ENCODE measurements at regions not wholly inside any gene's neighbourhood (a gene's known extent, or its start where the extent isn't known, plus 50 kb on each side); places are given as distances from the start of the nearest gene placed in this dataset.

GRCh38 chr20:51163996-51164600 is 141.2 kb upstream of the KCNG1 start:
- no peak overlapping the region for H3K4me3 ChIP-seq (ENCODE audit: low read length)
- DNase-seq (ENCODE audit: low read depth) = no peak
- no peak for TF ChIP-seq CTCF (IDR thresholded peaks at IDR 0.05; ENCODE audit: insufficient read depth, low read depth, low read length, missing control alignments)

- no peak for TF ChIP-seq CTCF (IDR thresholded peaks at IDR 0.05; ENCODE audit: insufficient read depth, low read depth, low read length, missing control alignments)
- DNase-seq (ENCODE audit: low read depth) = no peak
- no peak overlapping the region for H3K4me3 ChIP-seq (ENCODE audit: low read length)
Observed at GRCh38 chr20:51162015-51162414, 139.1 kb upstream of the KCNG1 start.

GRCh38 chr20:51160821-51161220 is 137.9 kb upstream of the KCNG1 start:
- no peak for DNase-seq (ENCODE audit: low read depth)
- TF ChIP-seq CTCF (IDR thresholded peaks at IDR 0.05; ENCODE audit: insufficient read depth, low read depth, low read length, missing control alignments) = no peak
- H3K4me3 ChIP-seq (ENCODE audit: low read length) = no peak overlapping the region

- no peak for TF ChIP-seq CTCF (IDR thresholded peaks at IDR 0.05; ENCODE audit: insufficient read depth, low read depth, low read length, missing control alignments)
- DNase-seq (ENCODE audit: low read depth) = no peak
- H3K4me3 ChIP-seq (ENCODE audit: low read length) = no peak overlapping the region
Observed at GRCh38 chr20:51159981-51160380, 137.1 kb upstream of the KCNG1 start.

GRCh38 chr20:51159303-51159702 is 136.4 kb upstream of the KCNG1 start:
- DNase-seq (ENCODE audit: low read depth) = no peak
- no peak for TF ChIP-seq CTCF (IDR thresholded peaks at IDR 0.05; ENCODE audit: insufficient read depth, low read depth, low read length, missing control alignments)
- no peak overlapping the region for H3K4me3 ChIP-seq (ENCODE audit: low read length)

GRCh38 chr20:51158226-51158625 is 135.3 kb upstream of the KCNG1 start:
- no peak for DNase-seq (ENCODE audit: low read depth)
- TF ChIP-seq CTCF (IDR thresholded peaks at IDR 0.05; ENCODE audit: insufficient read depth, low read depth, low read length, missing control alignments) = no peak
- H3K4me3 ChIP-seq (ENCODE audit: low read length) = no peak overlapping the region

Data from epithelial cell of esophagus (primary cell).